Fibroblast of mammary gland (primary cell): ENCODE measurements at regions not wholly inside any gene's neighbourhood (a gene's known extent, or its start where the extent isn't known, plus 50 kb on each side); places are given as distances from the start of the nearest gene placed in this dataset.

Source experiments
- DNase-seq: peaks from one replicate; pipeline ENCODE4 v3.0.0-alpha.2; 2010; ENCODE audit warnings: low read depth
- H3K4me3 ChIP-seq: 2 replicates; pipeline ENCODE4 v1.5.1; 2011; ENCODE audit warnings: low read depth, mild to moderate bottlenecking, low read length, moderate library complexity; ENCODE audit not compliant: control insufficient read depth
- CTCF ChIP-seq: conservative IDR thresholded peaks from 2 replicates; pipeline ENCODE4 v1.5.1; 2011; ENCODE audit warnings: low read depth, low read length, inconsistent platforms; ENCODE audit not compliant: control insufficient read depth, insufficient read depth

- no peak for DNase-seq
- H3K4me3 ChIP-seq = no peak overlapping the region
- TF ChIP-seq CTCF = no peak
These were observed 143.8 kb upstream of the CLEC14A start for GRCh38 chr14:38399652-38400051.

GRCh38 chr14:38394767-38395166 lies 138.9 kb upstream of the CLEC14A start:
- H3K4me3 ChIP-seq = no peak overlapping the region
- DNase-seq = no peak
- no peak for TF ChIP-seq CTCF

GRCh38 chr14:38394064-38394463 lies 138.2 kb upstream of the CLEC14A start:
- no peak for DNase-seq
- TF ChIP-seq CTCF = no peak
- H3K4me3 ChIP-seq = no peak overlapping the region

- peak; percentile 77 for DNase-seq
- no peak overlapping the region for H3K4me3 ChIP-seq
- TF ChIP-seq CTCF = no peak
These were observed 135.4 kb upstream of the CLEC14A start for GRCh38 chr14:38391334-38391733.

GRCh38 chr14:38389681-38390080 lies 133.8 kb upstream of the CLEC14A start:
- DNase-seq = peak; percentile 85
- no peak overlapping the region for H3K4me3 ChIP-seq
- TF ChIP-seq CTCF = no peak

GRCh38 chr14:38387821-38388220 lies 131.9 kb upstream of the CLEC14A start:
- DNase-seq = peak; percentile 21
- no peak for TF ChIP-seq CTCF
- no peak overlapping the region for H3K4me3 ChIP-seq

- no peak for DNase-seq
- no peak overlapping the region for H3K4me3 ChIP-seq
- no peak for TF ChIP-seq CTCF
These were observed 129.9 kb upstream of the CLEC14A start for GRCh38 chr14:38385836-38386235.
